Breast epithelium (tissue), 3 donors: ENCODE measurements at regions not wholly inside any gene's neighbourhood (a gene's known extent, or its start where the extent isn't known, plus 50 kb on each side); places are given as distances from the start of the nearest gene placed in this dataset.
"Not testable (repeated sequence)": the region's sequence is repeated elsewhere in the genome, so short reads cannot be mapped to it uniquely, and the experiment has no call there.

Source experiments
- CTCF ChIP-seq, 3 donors: fragments of 450-650 bp; IDR thresholded peaks; one replicate each; pipeline ENCODE4 v1.5.1; 2016 to 2017; ENCODE audit warnings: antibody characterized with exemption in 3 of 3, mild to moderate bottlenecking in 3 of 3, moderate library complexity in 3 of 3
- POLR2A ChIP-seq: fragments of 450-650 bp; IDR thresholded peaks from one replicate; pipeline ENCODE4 v1.6.1; 2016; ENCODE audit warnings: antibody characterized with exemption, mild to moderate bottlenecking, moderate library complexity

GRCh38 chr4:148598418-148599207 is 156.4 kb upstream of the NR3C2 start:
- not testable (repeated sequence) for TF ChIP-seq CTCF (IDR thresholded peaks at IDR 0.05); POLR2A
